ENCODE measurements at regions not wholly inside any gene's neighbourhood (a gene's known extent, or its start where the extent isn't known, plus 50 kb on each side); places are given as distances from the start of the nearest gene placed in this dataset.

GRCh38 chr11:70918242-70918641 lies 334.1 kb downstream of the SHANK2 start:
- DNase-seq (ENCODE audit: low spot score): no peak

GRCh38 chr11:70921804-70922203 lies 330.6 kb downstream of the SHANK2 start:
- DNase-seq (ENCODE audit: low spot score): no peak

DNA sequence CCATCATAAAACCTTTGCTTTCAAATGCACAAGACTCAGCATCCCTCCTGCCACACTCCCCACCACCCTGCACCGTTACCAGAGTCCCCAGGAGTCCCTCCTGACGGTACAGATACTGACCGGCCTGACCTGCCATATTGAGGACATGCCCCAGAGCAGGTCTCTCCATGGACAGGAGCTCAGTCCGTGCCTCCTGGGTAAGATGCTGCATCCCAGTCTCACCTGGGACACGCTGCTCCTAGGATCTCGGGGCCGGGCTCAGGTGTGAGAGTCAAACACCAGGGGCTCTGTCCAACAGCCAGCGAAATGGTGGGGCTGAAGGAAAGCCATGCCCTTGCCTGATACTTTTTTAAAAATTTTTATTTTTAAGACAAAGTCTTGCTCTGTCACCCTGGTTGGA lies 328.3 kb downstream of the SHANK2 start:
- no peak for DNase-seq (ENCODE audit: low spot score)

DNA sequence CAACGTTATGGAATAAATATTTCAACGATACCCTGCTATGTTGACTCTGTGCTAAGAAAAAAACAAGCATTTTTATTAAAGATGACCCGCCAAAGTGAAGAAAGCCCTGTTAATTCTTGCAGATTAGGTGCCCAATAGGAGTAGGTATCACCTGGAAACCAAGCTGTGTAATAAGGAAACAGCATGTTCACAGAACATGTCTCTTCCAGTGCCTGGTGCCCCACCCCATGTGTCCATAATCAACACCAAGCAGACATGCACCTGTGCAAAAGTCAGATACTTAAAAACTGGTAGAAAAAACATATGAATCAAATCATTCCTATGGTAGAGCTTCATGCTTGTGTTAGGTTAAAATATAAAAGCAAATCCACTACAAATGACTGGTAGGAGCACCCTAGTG lies 327.1 kb downstream of the SHANK2 start:
- no peak for DNase-seq (ENCODE audit: low spot score)

DNA sequence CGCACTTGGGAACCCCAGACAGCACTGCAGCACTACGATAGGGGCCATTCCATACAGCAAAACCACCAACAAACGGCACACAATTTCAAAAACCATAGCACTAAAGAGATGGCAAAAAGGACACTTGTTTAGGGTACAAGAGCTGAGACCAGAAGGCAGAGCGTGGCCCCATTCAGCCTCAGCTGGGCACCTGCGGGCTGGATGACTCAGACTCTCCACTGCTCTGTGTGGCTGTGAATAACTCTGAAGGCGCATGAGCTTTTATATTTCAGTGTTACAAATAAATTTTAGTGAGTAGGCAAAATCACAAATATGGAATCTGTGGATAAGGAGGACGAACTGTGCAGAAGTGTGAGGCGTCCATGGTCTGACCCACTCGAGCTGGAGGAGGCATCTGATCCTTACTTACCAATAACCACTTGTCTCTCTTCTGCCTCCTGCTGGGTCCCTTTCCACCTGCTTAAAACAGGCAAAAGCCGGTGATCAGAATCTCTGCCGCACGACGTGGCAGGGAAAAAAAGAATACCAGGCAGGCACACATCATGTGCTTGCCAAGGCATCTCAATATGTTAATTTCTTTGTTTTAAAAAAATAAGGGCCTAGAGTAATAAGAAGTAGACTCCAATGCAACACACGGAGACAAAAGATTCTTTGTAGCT lies 325.7 kb downstream of the SHANK2 start:
- no peak for DNase-seq (ENCODE audit: low spot score)

DNA sequence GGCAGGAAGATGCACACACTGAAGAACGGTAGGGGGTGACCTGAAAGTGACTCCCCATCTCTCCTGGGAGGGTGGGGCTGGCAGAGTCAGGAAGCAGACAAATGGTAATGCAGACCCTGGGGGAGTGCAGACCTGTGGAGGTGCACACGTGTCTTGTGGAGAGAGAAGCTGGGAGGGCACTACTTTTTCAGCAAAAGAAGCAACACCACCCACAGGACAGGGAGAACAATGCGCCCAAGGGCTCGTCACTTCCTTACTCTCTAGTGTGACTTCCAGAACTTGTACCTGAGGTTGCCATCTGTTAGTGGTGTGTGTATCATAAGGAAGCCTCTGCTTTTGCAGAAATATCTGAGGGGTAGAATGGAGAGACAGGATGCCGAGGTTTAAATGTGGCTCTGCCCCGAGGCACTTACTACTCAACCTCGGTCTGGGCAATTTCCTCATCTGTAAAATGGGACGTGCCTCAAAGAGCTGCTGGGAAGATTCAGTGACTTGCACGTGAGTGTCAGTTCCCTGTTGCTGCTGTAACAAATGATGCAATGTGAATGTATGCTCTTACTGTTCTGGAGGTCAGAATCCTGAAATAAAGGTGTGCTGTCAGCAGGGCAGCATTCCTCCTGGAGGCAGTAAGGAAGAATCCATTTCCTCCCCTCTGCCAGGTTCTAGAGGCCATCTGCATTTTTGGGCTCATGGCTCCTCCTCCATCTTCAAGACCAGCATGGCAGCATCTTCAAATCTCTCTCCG lies 323.4 kb downstream of the SHANK2 start:
- DNase-seq (ENCODE audit: low spot score): no peak

GRCh38 chr11:70930215-70930614 lies 322.2 kb downstream of the SHANK2 start:
- DNase-seq (ENCODE audit: low spot score): no peak

DNA sequence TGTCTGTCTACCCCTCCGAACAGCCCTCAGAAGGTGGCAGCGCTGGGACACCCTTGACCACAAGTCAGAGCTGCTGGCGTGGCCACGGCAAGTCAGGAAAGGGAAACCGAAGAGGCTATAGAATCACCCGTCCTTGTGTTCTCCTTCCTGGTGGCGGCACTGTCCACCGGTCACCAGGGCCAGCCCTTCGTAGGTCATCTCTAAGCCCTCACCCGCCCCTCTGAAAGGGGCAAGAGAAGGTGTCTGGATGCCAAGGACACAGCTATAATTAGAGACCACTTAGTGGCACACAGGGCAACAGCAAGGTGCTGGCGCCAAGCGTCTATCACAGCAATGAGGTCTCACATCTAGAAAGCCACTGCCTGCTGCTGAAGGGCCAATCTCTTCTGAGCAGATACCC lies 320.9 kb downstream of the SHANK2 start:
- no peak for DNase-seq (ENCODE audit: low spot score)

GRCh38 chr11:70933981-70934583 lies 318.3 kb downstream of the SHANK2 start:
- DNase-seq (ENCODE audit: low spot score): no peak

DNA sequence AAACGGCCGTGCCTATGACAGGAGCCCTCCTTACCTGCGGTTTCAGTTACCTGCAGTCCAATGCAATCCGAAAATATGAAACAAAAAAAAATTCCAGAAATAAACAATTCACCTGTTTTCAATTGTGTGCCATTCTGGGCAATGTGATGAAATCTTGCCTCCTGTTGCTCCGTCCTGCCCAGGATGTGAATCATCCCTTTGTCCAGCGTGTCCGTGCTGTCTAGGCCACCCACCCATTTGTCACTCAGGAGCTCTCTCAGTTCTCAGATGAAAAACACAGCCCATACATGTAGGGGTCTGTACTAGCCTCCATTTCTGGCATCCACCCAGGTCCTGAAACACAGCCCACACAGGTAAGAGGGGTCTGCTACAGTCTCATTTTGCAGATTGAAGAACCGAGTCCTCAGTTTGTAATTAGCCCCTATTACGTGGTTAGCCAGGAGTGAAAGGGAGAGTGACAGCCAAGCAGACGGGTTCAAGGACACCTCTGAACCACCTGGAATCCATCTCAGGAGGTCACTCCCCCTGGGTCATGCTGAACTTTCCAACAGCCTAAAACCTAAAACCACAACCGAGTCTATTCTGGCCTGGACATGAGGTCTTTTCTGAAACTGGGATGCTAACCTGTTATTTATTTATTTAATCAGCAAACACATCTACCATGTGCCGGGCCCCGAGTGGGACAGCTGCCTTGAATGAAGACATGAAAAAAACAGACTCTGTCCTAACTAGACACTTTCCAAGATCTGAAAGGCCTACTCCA lies 317.2 kb downstream of the SHANK2 start:
- DNase-seq (ENCODE audit: low spot score): no peak

- no peak for DNase-seq (ENCODE audit: low spot score)
These were observed 309.8 kb downstream of the SHANK2 start for GRCh38 chr11:70942593-70942992.

DNA sequence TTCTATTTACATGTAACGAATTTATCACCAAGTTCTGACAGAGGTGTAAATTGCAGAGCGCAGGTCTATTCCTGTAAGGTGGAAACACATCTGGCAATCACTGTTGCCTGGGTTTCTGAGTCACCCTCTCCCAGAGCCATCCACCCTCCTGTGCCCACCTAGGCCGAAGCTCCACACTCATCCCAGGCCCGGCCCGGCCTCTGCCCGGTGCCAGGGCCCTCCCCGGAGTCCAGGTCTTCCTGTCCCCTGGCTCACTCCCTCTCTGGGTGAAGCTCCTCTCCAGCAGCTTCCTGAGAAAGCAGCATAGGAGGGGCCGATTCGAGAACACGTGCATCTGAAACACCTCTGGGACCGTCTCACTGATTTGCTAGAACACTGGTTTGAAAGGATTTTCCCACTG lies 308.2 kb downstream of the SHANK2 start:
- DNase-seq (ENCODE audit: low spot score): no peak

DNA sequence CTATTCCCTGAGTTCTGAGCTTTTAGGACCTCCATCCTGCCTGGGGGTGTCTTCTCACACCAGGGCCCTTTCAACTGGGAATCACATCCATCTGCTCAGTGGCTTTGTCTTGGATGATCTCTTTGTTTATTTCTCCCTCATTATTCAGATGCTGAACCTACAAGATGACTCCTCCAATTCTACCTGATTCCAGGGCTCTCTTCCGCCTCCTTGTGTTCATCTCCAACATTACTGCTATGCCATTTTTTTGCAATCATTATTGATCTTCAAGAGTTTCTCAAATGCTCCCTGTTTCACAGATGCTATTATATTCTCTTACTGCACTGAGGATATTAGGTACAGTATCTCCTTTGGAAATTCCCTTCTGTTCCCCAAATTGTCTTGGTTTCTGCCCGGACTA lies 307.7 kb downstream of the SHANK2 start:
- no peak for DNase-seq (ENCODE audit: low spot score)

GRCh38 chr11:70948398-70948797 lies 304.0 kb downstream of the SHANK2 start:
- DNase-seq (ENCODE audit: low spot score): no peak

- DNase-seq (ENCODE audit: low spot score): no peak
These were observed 303.4 kb downstream of the SHANK2 start for GRCh38 chr11:70948855-70949531.

- no peak for DNase-seq (ENCODE audit: low spot score)
These were observed 301.1 kb downstream of the SHANK2 start for GRCh38 chr11:70951139-70951804.

DNA sequence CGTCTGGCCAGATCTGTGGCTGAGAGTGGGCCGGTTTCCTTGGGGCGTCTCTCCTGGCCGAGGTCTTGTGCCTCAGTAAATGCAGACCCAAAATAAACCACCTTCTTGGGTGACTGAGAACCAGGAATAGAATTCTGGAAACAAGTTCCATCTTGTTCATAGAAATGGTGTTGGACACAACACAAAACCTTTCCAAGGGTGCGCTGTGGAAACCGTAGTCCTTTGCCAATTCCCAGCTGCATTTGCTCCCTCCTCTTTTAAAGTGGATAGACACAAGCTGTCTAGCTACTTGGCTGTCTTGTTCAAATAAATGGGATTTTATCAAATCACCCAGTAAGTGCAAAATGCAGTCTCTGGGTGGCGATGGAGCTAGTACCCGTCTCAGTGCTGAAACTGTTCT lies 300.2 kb downstream of the SHANK2 start:
- DNase-seq (ENCODE audit: low spot score): no peak

DNA sequence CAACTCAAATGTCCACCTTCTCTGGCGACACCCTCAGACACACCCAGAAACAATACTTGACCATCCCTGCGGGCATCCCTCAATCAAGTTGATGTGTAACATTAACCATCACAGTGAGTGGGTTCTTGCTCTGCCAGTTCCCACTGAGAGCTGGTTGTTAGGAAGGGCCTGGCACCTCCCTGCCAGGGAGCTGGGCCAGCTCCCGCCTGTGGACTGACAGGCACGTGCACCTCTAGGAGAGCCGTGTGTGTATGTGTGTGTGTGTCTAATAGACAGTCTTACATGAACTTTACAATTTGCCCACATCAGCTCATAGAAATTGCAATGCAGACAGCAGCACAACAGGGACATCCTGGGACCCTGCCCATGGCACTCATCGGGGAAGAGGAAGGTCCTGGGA lies 298.7 kb downstream of the SHANK2 start:
- DNase-seq (ENCODE audit: low spot score): no peak

- DNase-seq (ENCODE audit: low spot score): no peak
These were observed 297.9 kb downstream of the SHANK2 start for GRCh38 chr11:70954471-70954870.

Data from umbilical cord (tissue), 1 donor.